ENCODE measurements at regions not wholly inside any gene's neighbourhood (a gene's known extent, or its start where the extent isn't known, plus 50 kb on each side); places are given as distances from the start of the nearest gene placed in this dataset.

- Histone ChIP-seq H3K9me3 (no peaks in the 10 kb centered on the region), H3K4me3 (no peak overlapping the region), H3K36me3 (no peaks in the 10 kb centered on the region), H3K27ac (no peak overlapping the region), H3K4me1 (no peaks in the 10 kb centered on the region), H3K27me3 (ENCODE audit: low read depth) (no peaks in the 10 kb centered on the region)
- intact Hi-C loops (cut with DNase I) = no loop called here
- DNase-seq (no peak), ATAC-seq (no peak)
- no peak for TF ChIP-seq CTCF (IDR thresholded peaks at IDR 0.05)
Measured at GRCh38 chr9:71308454-71308853, 187.0 kb upstream of the TRPM3 start.

GRCh38 chr9:71306134-71306533 is 184.7 kb upstream of the TRPM3 start:
- ATAC-seq (no peak), DNase-seq (no peak)
- no peak for TF ChIP-seq CTCF (IDR thresholded peaks at IDR 0.05)
- no peaks in the 10 kb centered on the region for H3K36me3 ChIP-seq
- H3K9me3 ChIP-seq = no peaks in the 10 kb centered on the region
- H3K4me3 ChIP-seq = no peak overlapping the region
- no peak overlapping the region for H3K27ac ChIP-seq
- no peaks in the 10 kb centered on the region for H3K4me1 ChIP-seq
- no peaks in the 10 kb centered on the region for H3K27me3 ChIP-seq (ENCODE audit: low read depth)
- intact Hi-C loops (cut with DNase I) = no loop called here

DNA sequence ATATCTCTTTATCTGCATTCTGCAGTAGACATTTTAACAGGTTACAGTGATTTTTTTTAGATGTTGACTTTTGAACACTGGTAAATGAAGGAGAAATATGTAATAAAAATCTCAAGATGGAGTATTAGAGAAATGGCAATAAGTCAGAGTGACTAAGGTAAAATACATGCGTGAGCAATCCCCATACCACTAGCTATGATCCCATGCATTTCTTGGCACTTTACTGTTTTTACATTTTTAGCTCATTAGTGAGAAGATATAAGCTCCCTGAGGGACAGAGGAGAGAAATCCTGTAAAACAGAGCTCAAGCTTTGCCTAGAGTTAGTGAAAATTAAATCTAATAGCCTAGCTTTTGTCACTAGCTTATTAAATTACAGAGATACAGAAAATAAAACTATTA is 181.9 kb upstream of the TRPM3 start:
- no peaks in the 10 kb centered on the region for H3K36me3 ChIP-seq
- no peak for DNase-seq

DNA sequence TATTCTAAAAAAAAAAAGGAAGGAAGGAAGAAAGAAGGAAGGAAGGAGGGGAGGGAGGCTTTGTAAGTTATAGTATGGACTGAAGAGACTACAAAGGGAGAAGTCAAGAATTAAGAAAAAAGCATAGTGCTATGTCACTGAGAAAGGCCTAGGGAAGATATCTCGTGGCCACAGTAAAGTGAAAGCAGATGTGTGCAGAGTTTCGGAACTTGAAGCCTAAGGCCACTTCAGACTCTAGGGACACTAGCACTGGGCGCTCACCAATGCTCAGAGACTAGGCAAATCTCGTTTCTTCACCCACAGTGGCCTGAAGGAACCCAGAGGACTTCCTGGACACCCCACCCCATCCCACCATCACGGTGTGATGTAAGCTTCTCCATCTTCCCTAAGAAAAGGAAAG is 181.4 kb upstream of the TRPM3 start:
- no peak overlapping the region for H3K4me3 ChIP-seq
- H3K27ac ChIP-seq = no peak overlapping the region
- no peak for DNase-seq
- no peaks in the 10 kb centered on the region for H3K9me3 ChIP-seq
- intact Hi-C loops (cut with DNase I) = no loop called here
- no peaks in the 10 kb centered on the region for H3K36me3 ChIP-seq
- H3K4me1 ChIP-seq = no peaks in the 10 kb centered on the region
- TF ChIP-seq CTCF (IDR thresholded peaks at IDR 0.05) = no peak
- H3K27me3 ChIP-seq (ENCODE audit: low read depth) = no peaks in the 10 kb centered on the region
- no peak for ATAC-seq

More for the DNA sequence above, 181.9 kb upstream of the TRPM3 start:
- Histone ChIP-seq H3K27ac (no peak overlapping the region), H3K9me3 (no peaks in the 10 kb centered on the region), H3K4me1 (no peaks in the 10 kb centered on the region), H3K4me3 (no peak overlapping the region), H3K27me3 (ENCODE audit: low read depth) (no peaks in the 10 kb centered on the region)
- no peak for ATAC-seq
- intact Hi-C loops (cut with DNase I) = no loop called here
- no peak for TF ChIP-seq CTCF (IDR thresholded peaks at IDR 0.05)

- intact Hi-C loops (cut with DNase I) = no loop called here
- Histone ChIP-seq H3K9me3 (no peaks in the 10 kb centered on the region), H3K4me3 (no peak overlapping the region), H3K27ac (no peak overlapping the region), H3K4me1 (no peaks in the 10 kb centered on the region), H3K36me3 (no peaks in the 10 kb centered on the region), H3K27me3 (ENCODE audit: low read depth) (no peaks in the 10 kb centered on the region)
- ATAC-seq (no peak), DNase-seq (no peak)
- TF ChIP-seq CTCF (IDR thresholded peaks at IDR 0.05) = no peak
Measured at GRCh38 chr9:71295928-71296327, 174.5 kb upstream of the TRPM3 start.

GRCh38 chr9:71286146-71286545 is 164.7 kb upstream of the TRPM3 start:
- Histone ChIP-seq H3K36me3 (no peaks in the 10 kb centered on the region), H3K27me3 (ENCODE audit: low read depth) (no peaks in the 10 kb centered on the region)
- intact Hi-C loops (cut with DNase I) = no loop called here

More at GRCh38 chr9:71286146-71286545, 164.7 kb upstream of the TRPM3 start:
- Histone ChIP-seq H3K27ac (no peak overlapping the region), H3K9me3 (no peaks in the 10 kb centered on the region), H3K4me3 (no peak overlapping the region), H3K4me1 (no peaks in the 10 kb centered on the region)
- ATAC-seq (no peak), DNase-seq (no peak)
- TF ChIP-seq CTCF (IDR thresholded peaks at IDR 0.05) = no peak
